ENCODE measurements at regions not wholly inside any gene's neighbourhood (a gene's known extent, or its start where the extent isn't known, plus 50 kb on each side); places are given as distances from the start of the nearest gene placed in this dataset.

- no peak for TF ChIP-seq CTCF (optimal IDR thresholded peaks at IDR 0.05 in 1 of 3, IDR thresholded peaks at IDR 0.05 in 1 of 3, conservative IDR thresholded peaks at IDR 0.05 in 1 of 3; ENCODE audit: extremely low read depth in 1 of 3, insufficient read depth in 2 of 3, low read length in 3 of 3)
- TF ChIP-seq EZH2 (IDR thresholded peaks at IDR 0.05; ENCODE audit: low read length) = no peak
These were observed 308.7 kb downstream of the AGTPBP1 start for GRCh38 chr9:85433046-85433445.
